Left lobe of liver (tissue), 2 donors: ENCODE measurements at regions not wholly inside any gene's neighbourhood (a gene's known extent, or its start where the extent isn't known, plus 50 kb on each side); places are given as distances from the start of the nearest gene placed in this dataset.

Experiments used
- ATAC-seq: fragments of 200-7000 bp; cut with Tn5 transposase; one replicate; pipeline ENCODE4 v1.9.1; 2020; ENCODE audit warnings: mild to moderate bottlenecking, moderate library complexity
- DNase-seq: peaks from one replicate; pipeline ENCODE4 v3.0.0-alpha.2; 2020; ENCODE audit warnings: low spot score
- donor health status: DM: no; HTN: no; CAD: no; lungs with moderate emphysema.
- donor health status: DM: no; HTN: yes; CAD: no.

DNA sequence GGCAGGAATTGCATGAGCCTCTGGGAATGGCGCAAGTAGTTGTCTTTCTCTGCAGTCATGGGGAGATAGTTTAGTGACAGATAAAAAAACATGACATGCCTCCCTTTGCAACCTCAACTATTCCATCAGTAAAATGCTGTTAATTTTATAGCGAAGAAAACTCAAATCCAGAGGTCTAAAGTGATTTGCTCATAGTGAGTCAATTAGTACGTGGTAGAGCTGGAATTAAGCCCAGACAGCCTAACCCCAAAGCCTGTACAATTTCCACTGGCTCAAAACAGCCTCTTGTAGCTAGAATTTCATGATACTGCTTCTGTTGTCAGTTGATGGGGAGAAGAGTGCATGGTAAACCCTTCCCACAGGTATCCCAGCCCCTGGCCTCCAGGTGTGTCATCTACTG lies 81.3 kb upstream of the TRPC5 start:
- no peak for ATAC-seq
- no peak for DNase-seq

GRCh38 chrX:112148397-112148796 lies 65.8 kb upstream of the TRPC5 start:
- ATAC-seq (no peak), DNase-seq (no peak)

DNA sequence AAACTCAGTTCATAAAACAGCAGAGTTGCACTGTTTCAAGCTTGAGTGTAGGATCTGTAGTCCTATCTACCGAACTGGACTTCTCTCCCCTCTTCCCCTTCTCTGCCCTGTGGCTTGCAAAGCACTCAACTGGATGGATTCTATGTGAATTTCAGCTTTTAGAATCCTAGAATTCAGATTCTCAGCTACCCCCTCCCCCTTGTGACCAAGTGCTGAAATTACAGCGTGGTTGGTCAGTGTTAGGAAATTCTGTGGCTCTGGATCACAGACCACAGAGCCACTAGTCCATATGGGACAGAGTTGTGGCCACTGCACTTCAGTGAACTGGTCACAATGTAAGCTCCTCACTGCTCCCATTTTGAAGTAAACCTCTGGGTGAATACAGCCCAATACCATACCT lies 64.6 kb upstream of the TRPC5 start:
- DNase-seq (no peak), ATAC-seq (peak; percentile 81)

- no peak for ATAC-seq
These were observed 54.7 kb upstream of the TRPC5 start for GRCh38 chrX:112137276-112137675.

More at GRCh38 chrX:112137276-112137675, 54.7 kb upstream of the TRPC5 start:
- no peak for DNase-seq
